OCI-LY7 (cell line): ENCODE measurements at regions not wholly inside any gene's neighbourhood (a gene's known extent, or its start where the extent isn't known, plus 50 kb on each side); places are given as distances from the start of the nearest gene placed in this dataset.

ENCODE experiments used
- CTCF ChIP-seq: fragments of 200-600 bp; sonication (generic); conservative IDR thresholded peaks from 2 replicates; pipeline ENCODE4 v1.5.1; 2014; ENCODE audit warnings: mild to moderate bottlenecking, antibody characterized with exemption, low read length, moderate library complexity, mixed read lengths
- EZH2phosphoT487 ChIP-seq: fragments of 200-600 bp; sonication (generic); IDR thresholded peaks from 2 replicates; pipeline ENCODE4 v1.6.1; 2018; ENCODE audit warnings: low read depth, borderline replicate concordance, mild to moderate bottlenecking, mixed run types, antibody characterized with exemption, low read length, moderate library complexity, mixed read lengths

GRCh38 chr2:118710481-118710880 is 137.0 kb downstream of the EN1 start:
- TF ChIP-seq CTCF (no peak), EZH2phosphoT487 (no peak)
